PC-9 (cell line): ENCODE measurements at regions not wholly inside any gene's neighbourhood (a gene's known extent, or its start where the extent isn't known, plus 50 kb on each side); places are given as distances from the start of the nearest gene placed in this dataset.

Experiments used
- BruUV-seq: library from RNA; stranded (reverse); fragments of 400-500 nt; replicated peaks from 2 replicates; lab custom pipeline; 2021; lab: Mats Ljungman, UMichigan
- CTCF ChIA-PET: fragments of 300-600 bp; sonication (Branson Sonifier 250); formaldehyde crosslinking; loops from one replicate; lab custom pipeline; 2022; ENCODE audit warnings: antibody characterized with exemption; lab: Charles Lee
- POLR2A ChIA-PET: fragments of 300-600 bp; sonication (Branson Sonifier 250); formaldehyde crosslinking; loops from one replicate; lab custom pipeline; 2022; ENCODE audit warnings: antibody characterized with exemption; ENCODE audit not compliant: unreplicated experiment; lab: Charles Lee
- DNase-seq, 2 experiments: peaks; one replicate each; pipeline versions ENCODE4 v3.0.0 to v3.0.0-alpha.2; 2015 to 2022; ENCODE audit warnings: mixed read lengths in 1 of 2
- H2AFZ ChIP-seq: fragments of 200-600 bp; sonication (generic); 2 replicates; pipeline ENCODE4 v1.8.1; 2017; ENCODE audit warnings: antibody characterized with exemption
- H3F3A ChIP-seq: fragments of 200-600 bp; sonication (generic); 2 replicates; pipeline ENCODE4 v1.8.1; 2017; ENCODE audit warnings: antibody characterized with exemption, mild to moderate bottlenecking, low read depth; ENCODE audit not compliant: insufficient read depth
- H3K27ac ChIP-seq: fragments of 200-600 bp; sonication (generic); 2 replicates; pipeline ENCODE4 v1.6.1; 2016; ENCODE audit warnings: mixed run types
- H3K27me3 ChIP-seq: fragments of 200-600 bp; sonication (generic); 2 replicates; pipeline ENCODE4 v1.6.1; 2016; ENCODE audit warnings: low read depth, mixed run types; ENCODE audit not compliant: insufficient read depth
- H3K36me3 ChIP-seq: fragments of 200-600 bp; sonication (generic); 2 replicates; pipeline ENCODE4 v1.6.1; 2016; ENCODE audit warnings: low read depth, mixed run types
- H3K4me1 ChIP-seq: fragments of 200-600 bp; sonication (generic); replicated peaks from 2 replicates; pipeline ENCODE4 v1.6.1; 2016; ENCODE audit warnings: mixed run types; ENCODE audit not compliant: insufficient read depth
- H3K4me2 ChIP-seq: fragments of 200-600 bp; sonication (generic); 2 replicates; pipeline ENCODE4 v1.6.1; 2017; ENCODE audit warnings: mixed run types
- H3K4me3 ChIP-seq: fragments of 200-600 bp; sonication (generic); 2 replicates; pipeline ENCODE4 v1.6.1; 2016; ENCODE audit warnings: mixed run types
- H3K79me2 ChIP-seq: fragments of 200-600 bp; sonication (generic); 2 replicates; pipeline ENCODE4 v1.6.1; 2017; ENCODE audit warnings: low read depth, mixed run types
- H3K9me2 ChIP-seq: fragments of 200-600 bp; sonication (generic); 2 replicates; pipeline ENCODE4 v1.8.1; 2017; ENCODE audit warnings: mild to moderate bottlenecking; ENCODE audit not compliant: insufficient read depth
- H3K9me3 ChIP-seq: fragments of 200-600 bp; sonication (generic); 2 replicates; pipeline ENCODE4 v1.8.1; 2016; ENCODE audit warnings: low read depth; ENCODE audit not compliant: insufficient read depth
- H4K20me1 ChIP-seq: fragments of 200-600 bp; sonication (generic); 2 replicates; pipeline ENCODE4 v1.8.1; 2017; ENCODE audit not compliant: insufficient read depth
- EZH2 ChIP-seq: fragments of 200-600 bp; sonication (generic); IDR thresholded peaks from 2 replicates; pipeline ENCODE4 v1.8.0; 2017; ENCODE audit warnings: antibody characterized with exemption, low read depth
- intact Hi-C: fragments of 100-400 bp; cut with micrococcal nuclease; formaldehyde crosslinking; loops from one replicate; pipeline ENCODE4 v1.10.0; 2022; ENCODE audit not compliant: unreplicated experiment
- TF ChIP-seq, protein P1 (sequence below): fragments of 200-600 bp; sonication (generic); conservative IDR thresholded peaks from 2 replicates; pipeline ENCODE4 v1.6.1; 2017; ENCODE audit warnings: mixed run types, antibody characterized with exemption, mild to moderate bottlenecking, moderate library complexity

GRCh38 chr5:58241389-58241788, 218.5 kb downstream of the PLK2 start:
- BruUV-seq: no TSS peak
- no peaks in the 10 kb centered on the region for H4K20me1 ChIP-seq
- intact Hi-C loops: no loop called here
- ChIA-PET POLR2A (interaction anchor here (0.6 kb wide), 3 partner anchors 12 to 409 kb away, joined by 3 read pairs; no protein-coding TSS in a partner anchor), CTCF (no interaction called here)
- peaks cover 25% of the 10 kb centered on the region for H3K4me1 ChIP-seq
- H3K79me2 ChIP-seq: no peaks in the 10 kb centered on the region
- H3K27ac ChIP-seq: no peak overlapping the region
- no peak overlapping the region for H2AFZ ChIP-seq
- H3K27me3 ChIP-seq: no peaks in the 10 kb centered on the region
- H3K9me3 ChIP-seq: peaks cover 29% of the 10 kb centered on the region
- no peak overlapping the region for H3K4me2 ChIP-seq
- H3F3A ChIP-seq: peaks cover 14% of the 10 kb centered on the region
- DNase-seq: no peak
- H3K9me2 ChIP-seq: no peaks in the 10 kb centered on the region
- H3K36me3 ChIP-seq: 0 out of 2 replicates have a peak, but pooled peaks cover 6% of the 10 kb centered on the region
- TF ChIP-seq, protein P1, sequence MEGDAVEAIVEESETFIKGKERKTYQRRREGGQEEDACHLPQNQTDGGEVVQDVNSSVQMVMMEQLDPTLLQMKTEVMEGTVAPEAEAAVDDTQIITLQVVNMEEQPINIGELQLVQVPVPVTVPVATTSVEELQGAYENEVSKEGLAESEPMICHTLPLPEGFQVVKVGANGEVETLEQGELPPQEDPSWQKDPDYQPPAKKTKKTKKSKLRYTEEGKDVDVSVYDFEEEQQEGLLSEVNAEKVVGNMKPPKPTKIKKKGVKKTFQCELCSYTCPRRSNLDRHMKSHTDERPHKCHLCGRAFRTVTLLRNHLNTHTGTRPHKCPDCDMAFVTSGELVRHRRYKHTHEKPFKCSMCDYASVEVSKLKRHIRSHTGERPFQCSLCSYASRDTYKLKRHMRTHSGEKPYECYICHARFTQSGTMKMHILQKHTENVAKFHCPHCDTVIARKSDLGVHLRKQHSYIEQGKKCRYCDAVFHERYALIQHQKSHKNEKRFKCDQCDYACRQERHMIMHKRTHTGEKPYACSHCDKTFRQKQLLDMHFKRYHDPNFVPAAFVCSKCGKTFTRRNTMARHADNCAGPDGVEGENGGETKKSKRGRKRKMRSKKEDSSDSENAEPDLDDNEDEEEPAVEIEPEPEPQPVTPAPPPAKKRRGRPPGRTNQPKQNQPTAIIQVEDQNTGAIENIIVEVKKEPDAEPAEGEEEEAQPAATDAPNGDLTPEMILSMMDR: no peak
- TF ChIP-seq EZH2: no peak
- no peak overlapping the region for H3K4me3 ChIP-seq

- no peaks in the 10 kb centered on the region for H4K20me1 ChIP-seq
- ChIA-PET POLR2A (interaction anchor here (0.6 to 0.8 kb wide), 3 partner anchors 9 to 55 kb away, joined by 5 to 17 read pairs (median 6); no protein-coding TSS in a partner anchor), CTCF (interaction anchor here (0.9 kb wide), 1 partner anchor 21 kb away, joined by 3 read pairs; no protein-coding TSS in a partner anchor)
- peak overlapping the region; percentile 15; the same call in 1 of the 2 replicates for H3K4me2 ChIP-seq
- H3K79me2 ChIP-seq: no peaks in the 10 kb centered on the region
- DNase-seq: peak; percentile 20 to 48
- TF ChIP-seq, protein P1: no peak
- TF ChIP-seq EZH2: no peak
- H3K36me3 ChIP-seq: 0 out of 2 replicates have a peak, but pooled peaks cover 6% of the 10 kb centered on the region
- peaks cover 28% of the 10 kb centered on the region for H3K4me1 ChIP-seq
- H3K9me2 ChIP-seq: no peaks in the 10 kb centered on the region
- peaks cover 14% of the 10 kb centered on the region for H3F3A ChIP-seq
- H3K9me3 ChIP-seq: peaks cover 25% of the 10 kb centered on the region
- no TSS peak for BruUV-seq
- intact Hi-C loops: loop anchor here (1.0 kb wide), 1 partner anchor 399 kb away; no protein-coding TSS in a partner anchor
- no peak overlapping the region for H3K4me3 ChIP-seq
- no peaks in the 10 kb centered on the region for H3K27me3 ChIP-seq
- H2AFZ ChIP-seq: no peak overlapping the region
- H3K27ac ChIP-seq: peak overlapping the region; percentile 62
Observed at GRCh38 chr5:58240322-58240721, 219.6 kb downstream of the PLK2 start.

- peak; percentile 29 to 75 for DNase-seq
- Histone ChIP-seq H3K9me2 (no peaks in the 10 kb centered on the region), H3K27me3 (no peaks in the 10 kb centered on the region), H3K27ac (peak overlapping the region; percentile 62), H3F3A (peaks cover 17% of the 10 kb centered on the region), H3K4me2 (peak overlapping the region; percentile 15), H3K4me1 (peaks cover 34% of the 10 kb centered on the region), H3K36me3 (0 out of 2 replicates have a peak, but pooled peaks cover 6% of the 10 kb centered on the region), H3K79me2 (no peaks in the 10 kb centered on the region), H2AFZ (no peak overlapping the region), H4K20me1 (no peaks in the 10 kb centered on the region), H3K4me3 (no peak overlapping the region), H3K9me3 (peaks cover 25% of the 10 kb centered on the region)
- TSS peak; percentile 83 for BruUV-seq
- intact Hi-C loops: loop anchor here (1.0 to 5.0 kb wide), 5 partner anchors 20 to 398 kb away; no protein-coding TSS in a partner anchor
- CTCF ChIA-PET: no interaction called here
- TF ChIP-seq, protein P1: no peak
- no peak for TF ChIP-seq EZH2
- POLR2A ChIA-PET: interaction anchor here (0.6 to 1.1 kb wide), 3 partner anchors 9 to 221 kb away, joined by 4 to 17 read pairs (median 6); no protein-coding TSS in a partner anchor
Observed at GRCh38 chr5:58239731-58240130, 220.2 kb downstream of the PLK2 start.
